Ovary (tissue), 7 donors: ENCODE measurements at regions not wholly inside any gene's neighbourhood (a gene's known extent, or its start where the extent isn't known, plus 50 kb on each side); places are given as distances from the start of the nearest gene placed in this dataset.

Source experiments
- DNase-seq, 5 donors: peaks; one replicate each; pipeline ENCODE4 v3.0.0-alpha.2; 2019 to 2020
- H3K27ac ChIP-seq, 2 donors: fragments of 200-600 bp; one replicate each; pipeline versions ENCODE4 v1.5.1 to v1.8.0; 2019 to 2022
- H3K27me3 ChIP-seq: fragments of 200-600 bp; one replicate; pipeline ENCODE4 v1.8.0; 2022
- H3K36me3 ChIP-seq: fragments of 200-600 bp; sonication (generic); one replicate; pipeline ENCODE4 v1.5.1; 2019
- H3K4me1 ChIP-seq: one replicate; pipeline ENCODE4 v1.8.1; 2013; ENCODE audit warnings: mild to moderate bottlenecking, moderate library complexity; ENCODE audit not compliant: insufficient read depth
- H3K4me3 ChIP-seq: fragments of 200-600 bp; sonication (generic); one replicate; pipeline ENCODE4 v1.5.1; 2017
- H3K9me3 ChIP-seq, 2 donors: fragments of 200-600 bp in 1 of 2; sonication (generic) in 1 of 2; one replicate each; pipeline versions ENCODE4 v1.5.1 to v1.8.1; 2013 to 2019; ENCODE audit warnings: mild to moderate bottlenecking in 1 of 2, moderate library complexity in 1 of 2
- CTCF ChIP-seq, 3 donors: fragments of 450-650 bp in 2 of 3; fragments of 200-600 bp in 1 of 3; IDR thresholded peaks; one replicate each; pipeline versions ENCODE4 v1.5.1 to v1.8.0; 2016 to 2022; ENCODE audit warnings: antibody characterized with exemption in 3 of 3, mild to moderate bottlenecking in 1 of 3
- EP300 ChIP-seq: sonication (generic); formaldehyde crosslinking; IDR thresholded peaks from one replicate; pipeline ENCODE4 v1.6.1; 2017; ENCODE audit warnings: antibody characterized with exemption
- POLR2A ChIP-seq: fragments of 450-650 bp; IDR thresholded peaks from one replicate; pipeline ENCODE4 v1.6.1; 2017; ENCODE audit warnings: antibody characterized with exemption, mild to moderate bottlenecking, moderate library complexity
- WGBS, 3 donors: extraction: QIAGEN DNeasy Blood & Tissue Kit in 1 of 3; methylation state at CpG; one replicate each; pipeline versions ENCODE4 v1.1.5 to v1.1.7; 2013 to 2017; 5-methylcytosine and 5-hydroxymethylcytosine counted together
- intact Hi-C, 4 donors: fragments of 100-400 bp; cut with DNase I; formaldehyde crosslinking; loops; one replicate each; pipeline versions ENCODE4 v1.11.0 to v1.15.1; 2022 to 2023
- donor health status: DM: no; HTN: no; CAD: no; lungs with moderate emphysema.
- donor health status: DM: no; HTN: no; CAD: no.
- donor health status: Bipolar disorder and iron deficiency.
- donor health status: DM: no; HTN: no; CAD: no.
- donor health status: DM: yes; HTN: yes; CAD: no.

- Histone ChIP-seq H3K36me3 (no peaks in the 10 kb centered on the region), H3K9me3 (no peaks in the 10 kb centered on the region), H3K4me3 (no peak overlapping the region), H3K27ac (no peak overlapping the region), H3K4me1 (no peaks in the 10 kb centered on the region), H3K27me3 (no peaks in the 10 kb centered on the region)
- intact Hi-C loops: no loop called here
- 92 to 97% (median 96%) methylated on average over 1 of the region's 1 CpG for WGBS, 3 donors
- TF ChIP-seq POLR2A (no peak), EP300 (no peak), CTCF (IDR thresholded peaks at IDR 0.05) (no peak)
- no peak for DNase-seq
These were observed 509.3 kb upstream of the MAN1A1 start for GRCh38 chr6:119858901-119859300.

- Histone ChIP-seq H3K27me3 (no peaks in the 10 kb centered on the region), H3K36me3 (no peaks in the 10 kb centered on the region), H3K4me1 (no peaks in the 10 kb centered on the region), H3K4me3 (no peak overlapping the region), H3K9me3 (no peaks in the 10 kb centered on the region), H3K27ac (no peak overlapping the region)
- 80 to 89% (median 81%) methylated on average over 3 of the region's 3 CpGs for WGBS, 3 donors
- TF ChIP-seq EP300: no peak
- no peak for TF ChIP-seq POLR2A
- no peak for TF ChIP-seq CTCF (IDR thresholded peaks at IDR 0.05)
- intact Hi-C loops: no loop called here
- no peak for DNase-seq
These were observed 506.6 kb upstream of the MAN1A1 start for GRCh38 chr6:119856136-119856535.

- H3K4me3 ChIP-seq: no peak overlapping the region
- no peaks in the 10 kb centered on the region for H3K4me1 ChIP-seq
- no peak overlapping the region for H3K27ac ChIP-seq
- no peak for DNase-seq
- WGBS, 3 donors: 77 to 84% (median 81%) methylated on average over 2 of the region's 2 CpGs
- TF ChIP-seq POLR2A (no peak), EP300 (no peak), CTCF (IDR thresholded peaks at IDR 0.05) (no peak)
- intact Hi-C loops: no loop called here
- no peaks in the 10 kb centered on the region for H3K27me3 ChIP-seq
- H3K36me3 ChIP-seq: no peaks in the 10 kb centered on the region
- no peaks in the 10 kb centered on the region for H3K9me3 ChIP-seq
These were observed 499.1 kb upstream of the MAN1A1 start for GRCh38 chr6:119848696-119849095.

- Histone ChIP-seq H3K4me3 (no peak overlapping the region), H3K9me3 (no peaks in the 10 kb centered on the region), H3K27me3 (no peaks in the 10 kb centered on the region), H3K36me3 (no peaks in the 10 kb centered on the region), H3K4me1 (no peaks in the 10 kb centered on the region), H3K27ac (no peak overlapping the region)
- TF ChIP-seq POLR2A: no peak
- WGBS, 3 donors: 33 to 40% (median 36%) methylated on average over 1 of the region's 1 CpG
- DNase-seq: no peak
- intact Hi-C loops: no loop called here
These were observed 495.6 kb upstream of the MAN1A1 start for GRCh38 chr6:119845161-119845560.

GRCh38 chr6:119844387-119844786 lies 494.8 kb upstream of the MAN1A1 start:
- DNase-seq: no peak
- no peak overlapping the region for H3K27ac ChIP-seq
- no peaks in the 10 kb centered on the region for H3K27me3 ChIP-seq
- H3K36me3 ChIP-seq: no peaks in the 10 kb centered on the region
- no peaks in the 10 kb centered on the region for H3K9me3 ChIP-seq
- H3K4me3 ChIP-seq: no peak overlapping the region
- TF ChIP-seq EP300: no peak
- WGBS, 3 donors: 16 to 32% (median 26%) methylated on average over 2 of the region's 2 CpGs
- intact Hi-C loops: no loop called here
- H3K4me1 ChIP-seq: no peaks in the 10 kb centered on the region

- intact Hi-C loops: no loop called here
- no peaks in the 10 kb centered on the region for H3K27me3 ChIP-seq
- no peaks in the 10 kb centered on the region for H3K36me3 ChIP-seq
- no peak overlapping the region for H3K27ac ChIP-seq
- no peaks in the 10 kb centered on the region for H3K9me3 ChIP-seq
- DNase-seq: no peak
- WGBS, 3 donors: 74 to 77% (median 76%) methylated on average over 3 of the region's 3 CpGs
- no peaks in the 10 kb centered on the region for H3K4me1 ChIP-seq
- TF ChIP-seq POLR2A (no peak), EP300 (no peak), CTCF (IDR thresholded peaks at IDR 0.05) (no peak)
- no peak overlapping the region for H3K4me3 ChIP-seq
These were observed 492.6 kb upstream of the MAN1A1 start for GRCh38 chr6:119842191-119842590.
